Ovary (tissue), 3 donors: ENCODE measurements at regions not wholly inside any gene's neighbourhood (a gene's known extent, or its start where the extent isn't known, plus 50 kb on each side); places are given as distances from the start of the nearest gene placed in this dataset.

ENCODE experiments used
- EP300 ChIP-seq: sonication (generic); formaldehyde crosslinking; IDR thresholded peaks from one replicate; pipeline ENCODE4 v1.6.1; 2017; ENCODE audit warnings: antibody characterized with exemption
- POLR2A ChIP-seq: fragments of 450-650 bp; IDR thresholded peaks from one replicate; pipeline ENCODE4 v1.6.1; 2017; ENCODE audit warnings: antibody characterized with exemption, mild to moderate bottlenecking, moderate library complexity
- TF ChIP-seq, protein P1 (sequence below), 3 donors: fragments of 450-650 bp in 2 of 3; fragments of 200-600 bp in 1 of 3; IDR thresholded peaks; one replicate each; pipeline versions ENCODE4 v1.5.1 to v1.8.0; 2016 to 2022; ENCODE audit warnings: antibody characterized with exemption in 3 of 3, mild to moderate bottlenecking in 1 of 3
- donor health status: DM: no; HTN: no; CAD: no.

DNA sequence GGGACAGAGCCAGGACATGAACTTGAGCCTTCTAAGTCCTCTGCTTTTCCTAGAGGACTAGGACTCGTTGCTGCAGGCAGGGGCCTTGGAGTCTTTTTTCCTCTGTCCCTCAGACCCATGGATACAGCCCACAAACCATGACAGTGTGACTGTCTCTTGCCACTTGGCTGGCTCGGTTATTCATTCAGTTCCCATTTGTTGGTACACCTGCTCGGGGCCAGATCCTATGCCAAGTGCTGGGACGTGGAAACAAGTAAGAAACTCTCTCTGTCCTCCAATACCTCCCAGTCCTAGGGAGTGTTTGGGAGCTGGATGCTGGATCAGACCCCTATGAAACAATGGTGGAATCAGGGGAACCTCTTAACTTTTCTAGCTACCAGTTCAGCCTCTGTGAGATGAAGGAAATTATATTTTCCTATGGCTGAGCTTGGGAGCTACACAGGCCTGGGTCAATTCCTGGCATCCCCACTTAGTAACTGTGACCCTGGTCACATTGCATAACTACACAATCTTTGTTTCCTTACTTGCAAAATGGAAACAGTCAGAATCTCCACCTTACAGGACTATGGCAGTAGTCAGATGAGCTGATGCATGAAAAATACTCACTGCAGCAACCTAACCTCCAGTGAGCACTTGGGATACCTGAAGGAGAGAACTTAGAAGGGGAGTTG, 106.3 kb upstream of the VRK1 start:
- TF ChIP-seq POLR2A (no peak), EP300 (no peak)
- TF ChIP-seq, protein P1, sequence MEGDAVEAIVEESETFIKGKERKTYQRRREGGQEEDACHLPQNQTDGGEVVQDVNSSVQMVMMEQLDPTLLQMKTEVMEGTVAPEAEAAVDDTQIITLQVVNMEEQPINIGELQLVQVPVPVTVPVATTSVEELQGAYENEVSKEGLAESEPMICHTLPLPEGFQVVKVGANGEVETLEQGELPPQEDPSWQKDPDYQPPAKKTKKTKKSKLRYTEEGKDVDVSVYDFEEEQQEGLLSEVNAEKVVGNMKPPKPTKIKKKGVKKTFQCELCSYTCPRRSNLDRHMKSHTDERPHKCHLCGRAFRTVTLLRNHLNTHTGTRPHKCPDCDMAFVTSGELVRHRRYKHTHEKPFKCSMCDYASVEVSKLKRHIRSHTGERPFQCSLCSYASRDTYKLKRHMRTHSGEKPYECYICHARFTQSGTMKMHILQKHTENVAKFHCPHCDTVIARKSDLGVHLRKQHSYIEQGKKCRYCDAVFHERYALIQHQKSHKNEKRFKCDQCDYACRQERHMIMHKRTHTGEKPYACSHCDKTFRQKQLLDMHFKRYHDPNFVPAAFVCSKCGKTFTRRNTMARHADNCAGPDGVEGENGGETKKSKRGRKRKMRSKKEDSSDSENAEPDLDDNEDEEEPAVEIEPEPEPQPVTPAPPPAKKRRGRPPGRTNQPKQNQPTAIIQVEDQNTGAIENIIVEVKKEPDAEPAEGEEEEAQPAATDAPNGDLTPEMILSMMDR (IDR thresholded peaks at IDR 0.05) = no peak
